ENCODE measurements at regions not wholly inside any gene's neighbourhood (a gene's known extent, or its start where the extent isn't known, plus 50 kb on each side); places are given as distances from the start of the nearest gene placed in this dataset.

- no peak for DNase-seq
These were observed 523.2 kb downstream of the TNS1 start for GRCh38 chr2:217479566-217479965.

- no peak for DNase-seq
These were observed 523.9 kb downstream of the TNS1 start for GRCh38 chr2:217478831-217479455.

- DNase-seq = no peak
These were observed 525.2 kb downstream of the TNS1 start for GRCh38 chr2:217477583-217477982.

DNA sequence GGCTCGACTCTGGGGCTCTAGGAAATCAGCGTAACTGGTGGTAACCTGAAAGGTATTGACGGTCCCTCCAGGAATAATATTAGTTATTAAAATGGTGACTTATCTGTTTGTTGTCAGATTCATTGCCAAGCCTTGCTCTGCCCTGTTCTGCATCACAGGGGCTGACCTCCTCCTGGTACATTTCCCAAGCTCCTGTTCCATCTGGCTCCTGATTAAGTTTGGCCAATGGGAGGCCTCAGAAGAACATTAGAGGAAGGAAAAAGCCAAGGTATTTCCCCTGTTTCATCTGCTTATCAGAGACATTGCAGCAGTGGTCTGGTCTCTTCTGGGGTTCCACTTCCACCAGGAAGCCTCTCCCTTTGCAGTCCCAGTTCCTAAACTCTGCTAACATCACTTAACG lies 527.0 kb downstream of the TNS1 start:
- DNase-seq = no peak

- DNase-seq = no peak
These were observed 527.7 kb downstream of the TNS1 start for GRCh38 chr2:217475101-217475500.

DNA sequence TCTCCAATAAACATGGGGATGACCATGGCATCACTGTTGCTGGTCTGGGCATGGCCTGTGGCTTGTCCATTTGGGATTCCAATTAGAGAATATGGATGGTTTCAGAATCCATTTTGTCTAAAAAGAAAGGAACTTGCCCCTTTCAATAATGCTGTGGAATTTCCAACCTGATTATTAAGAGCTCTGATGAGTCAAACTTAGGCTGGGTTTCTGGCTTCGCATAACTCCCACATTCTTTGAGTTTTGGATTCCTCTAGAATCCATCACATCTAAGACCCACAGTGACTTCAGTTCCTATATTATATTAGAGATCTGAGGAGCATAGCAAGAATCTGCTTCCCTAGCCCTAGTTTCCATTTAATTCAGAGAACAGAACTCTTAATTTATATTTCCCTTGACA lies 531.5 kb downstream of the TNS1 start:
- DNase-seq = no peak

- DNase-seq = no peak
These were observed 533.5 kb downstream of the TNS1 start for GRCh38 chr2:217469203-217469810.

DNA sequence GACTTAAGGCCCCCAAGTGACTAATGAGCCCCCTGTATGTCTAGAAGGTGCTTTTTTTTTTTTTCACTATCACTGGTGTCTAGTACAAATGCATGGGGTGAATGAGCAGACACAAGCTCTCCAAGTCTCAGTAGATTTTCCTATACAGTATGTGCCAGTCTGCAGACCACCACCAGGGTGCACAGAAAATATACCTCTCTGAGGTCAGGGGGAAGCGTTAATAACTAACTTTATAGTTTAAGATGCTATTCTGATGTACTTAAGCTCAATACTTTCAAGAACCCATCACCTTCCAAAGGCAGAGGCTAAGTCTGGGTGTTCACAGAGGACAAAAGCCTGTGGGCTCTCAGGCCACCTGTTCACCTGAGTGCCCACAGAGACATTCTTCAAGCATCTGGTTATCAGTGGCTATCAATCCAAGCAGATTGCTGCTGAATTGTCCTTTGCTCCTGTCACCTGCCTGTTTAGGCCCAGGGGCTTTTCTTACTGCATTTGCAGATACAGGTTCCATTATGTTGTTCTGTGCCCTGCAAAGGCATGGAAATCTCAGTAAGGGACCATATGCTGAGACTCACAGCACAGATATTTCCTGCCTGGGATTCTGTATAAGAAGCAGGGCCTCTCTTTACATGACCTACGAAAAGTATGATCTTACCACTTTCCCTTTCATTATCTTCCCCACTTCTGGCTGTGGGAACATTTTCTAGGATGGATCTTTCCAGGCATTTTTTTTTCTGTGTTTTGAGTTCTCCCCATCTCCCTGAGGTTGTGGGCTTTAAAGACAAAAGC lies 534.6 kb downstream of the TNS1 start:
- DNase-seq = no peak

- no peak for DNase-seq
These were observed 535.5 kb downstream of the TNS1 start for GRCh38 chr2:217467331-217467730.

DNA sequence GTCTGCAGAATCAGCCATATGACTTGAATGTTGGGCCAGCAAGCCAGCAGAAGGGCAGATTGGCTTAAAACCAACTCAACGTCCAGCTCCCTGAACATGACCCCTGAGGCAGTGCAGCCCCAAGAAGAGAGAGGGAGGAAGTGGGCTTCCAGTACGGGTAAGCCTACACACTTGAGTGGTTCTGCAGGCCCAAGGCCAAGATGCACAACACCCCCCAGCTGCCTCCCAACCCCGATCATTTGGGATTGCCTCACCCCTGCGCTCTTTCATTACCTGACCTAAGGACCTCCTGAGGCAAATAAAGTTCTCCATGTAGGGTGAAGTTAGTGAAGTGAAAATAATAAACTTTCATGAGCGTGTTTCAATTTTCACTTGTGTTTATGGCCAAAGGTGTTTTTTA lies 536.0 kb downstream of the TNS1 start:
- no peak for DNase-seq

DNA sequence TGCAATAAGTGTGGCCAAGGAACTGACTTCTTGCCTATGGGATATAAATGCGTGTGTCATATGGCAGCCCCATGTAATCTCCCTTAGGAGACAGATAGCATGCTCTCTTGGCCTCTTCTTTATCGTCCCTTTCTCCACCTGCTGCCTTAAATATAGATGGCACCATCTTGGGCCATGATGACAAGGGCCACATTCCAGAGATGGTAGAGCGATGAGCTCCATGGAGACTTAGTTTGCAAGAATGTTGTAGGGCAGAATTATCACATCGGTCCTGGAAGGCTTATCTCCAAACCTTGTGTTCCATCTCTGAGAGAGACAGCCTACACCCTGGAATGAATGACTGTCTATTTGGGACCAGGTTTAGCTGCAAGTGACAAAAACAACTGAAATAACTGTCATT lies 536.7 kb downstream of the TNS1 start:
- no peak for DNase-seq

- DNase-seq = no peak
These were observed 537.7 kb downstream of the TNS1 start for GRCh38 chr2:217465100-217465499.

DNA sequence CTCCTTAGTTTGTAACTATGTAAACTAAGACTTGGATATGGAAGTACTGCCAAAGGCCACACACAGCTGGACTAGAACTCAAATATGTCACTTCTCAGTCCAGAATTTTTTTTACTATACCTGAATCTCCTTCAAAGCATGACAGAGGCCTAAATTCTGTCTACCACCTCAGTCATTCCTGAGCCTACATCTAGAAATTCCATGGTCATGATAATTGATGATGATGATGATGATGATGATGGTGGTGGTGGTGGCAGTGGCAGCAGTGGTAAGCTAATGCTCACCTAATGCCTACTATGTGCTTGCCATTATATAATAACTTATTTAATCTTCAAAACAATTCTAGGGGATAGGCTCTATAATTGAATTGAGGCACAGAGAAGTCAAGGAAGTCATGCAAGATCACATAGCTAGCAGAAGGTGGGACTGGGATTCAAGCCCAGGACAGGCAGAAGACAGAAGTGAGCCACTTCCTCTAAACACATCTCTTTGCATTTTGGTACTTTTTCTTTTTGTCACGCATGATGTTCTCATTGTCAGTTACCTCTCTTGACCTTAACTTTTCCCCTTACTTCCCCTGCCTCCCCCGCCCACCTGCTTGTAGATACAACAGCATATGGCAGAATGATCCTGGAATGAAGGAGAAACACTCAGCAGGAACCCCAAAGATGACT lies 539.3 kb downstream of the TNS1 start:
- DNase-seq = no peak

GRCh38 chr2:217462121-217462520 lies 540.7 kb downstream of the TNS1 start:
- no peak for DNase-seq

DNA sequence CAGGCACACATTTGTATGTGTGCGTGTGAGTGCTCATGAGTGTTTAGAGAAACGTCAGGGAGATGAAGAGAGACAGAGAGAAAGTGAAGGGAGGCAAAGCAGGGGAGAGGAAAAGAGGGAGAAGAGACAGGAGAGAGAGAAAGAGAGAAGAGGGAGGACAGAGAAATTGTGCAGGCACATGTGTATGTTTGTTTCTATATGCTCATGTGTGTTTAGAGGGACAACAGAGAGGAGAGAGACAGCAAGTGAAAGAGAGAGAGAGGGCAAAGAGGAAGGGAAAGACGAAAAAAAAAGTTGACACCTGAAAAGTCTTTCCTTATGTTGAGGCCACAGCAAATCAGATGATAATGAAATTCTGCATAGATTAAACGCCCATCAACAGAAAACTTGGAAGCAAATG lies 541.1 kb downstream of the TNS1 start:
- no peak for DNase-seq

DNA sequence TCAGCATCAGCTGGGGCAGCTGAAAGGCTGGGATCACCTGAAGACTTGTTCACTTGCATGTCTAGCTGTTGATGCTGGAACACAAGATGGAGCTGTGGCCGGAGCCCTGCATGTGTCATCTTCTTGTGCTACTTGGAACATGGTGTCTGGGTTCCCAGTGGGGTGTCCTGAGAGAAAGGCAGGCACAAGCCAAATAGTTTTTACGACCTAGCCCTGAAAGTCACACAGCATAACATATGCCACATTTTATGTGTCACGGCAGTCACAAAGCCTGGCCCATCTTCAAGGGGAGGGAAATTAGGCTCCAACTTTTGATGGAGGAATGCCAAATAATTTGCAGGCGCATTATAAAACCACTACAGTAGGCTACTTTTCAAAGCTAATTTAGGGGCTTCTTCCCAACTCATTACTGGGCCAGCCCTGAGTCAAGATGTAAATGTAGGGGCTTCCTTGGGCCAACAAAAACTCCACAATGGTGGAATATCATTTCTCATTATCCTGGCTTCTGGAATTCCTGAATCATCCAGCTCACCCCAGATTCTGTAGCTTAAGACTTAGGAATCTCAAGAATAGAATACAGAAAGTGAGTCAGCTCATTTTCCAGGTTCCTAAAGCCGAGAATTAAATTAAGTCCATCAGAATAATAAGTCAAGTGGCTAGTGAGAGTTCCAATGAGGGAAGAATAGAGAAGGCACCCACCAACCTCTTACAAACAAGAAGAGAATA lies 543.0 kb downstream of the TNS1 start:
- no peak for DNase-seq

GRCh38 chr2:217459016-217459415 lies 543.8 kb downstream of the TNS1 start:
- DNase-seq = no peak

GRCh38 chr2:217456016-217456415 lies 546.8 kb downstream of the TNS1 start:
- DNase-seq = no peak

DNA sequence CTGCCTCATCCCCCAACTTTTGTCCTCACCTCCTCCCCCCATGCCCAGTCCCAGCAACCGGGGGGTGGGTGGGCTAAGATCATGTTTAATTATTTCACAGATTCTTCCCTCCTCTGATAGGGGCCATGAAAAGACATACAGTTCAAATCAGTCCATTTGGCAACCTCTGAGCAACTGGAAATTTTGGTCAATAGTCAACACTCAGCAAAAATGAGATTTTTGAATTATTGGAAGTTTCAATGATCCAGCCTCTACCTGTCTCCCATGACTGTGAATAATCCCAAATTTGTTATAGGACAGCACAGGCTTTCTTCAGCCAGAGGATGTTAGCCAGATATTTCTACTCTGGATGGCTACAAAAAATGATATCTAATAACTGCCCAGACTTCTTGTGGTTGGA lies 549.9 kb downstream of the TNS1 start:
- DNase-seq = no peak

DNA sequence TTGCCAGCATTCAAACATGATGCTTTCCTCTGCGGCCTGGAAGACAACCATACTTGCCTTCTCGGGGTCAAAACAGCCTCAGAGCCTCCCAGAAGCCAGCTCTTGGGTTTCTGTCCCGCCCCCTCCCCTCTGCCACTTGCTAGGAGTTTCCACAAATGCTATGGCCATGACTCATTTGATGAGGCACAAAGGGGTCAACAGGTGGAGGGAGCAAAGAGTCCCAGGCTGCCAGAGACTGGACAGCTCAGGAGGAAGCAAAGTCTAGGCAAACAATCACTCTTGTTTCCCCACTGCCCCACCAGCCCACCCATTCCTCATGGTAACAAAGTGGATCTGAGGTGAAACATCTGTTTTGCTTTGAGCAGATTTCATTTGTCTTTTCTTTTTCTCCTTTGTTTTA lies 551.1 kb downstream of the TNS1 start:
- no peak for DNase-seq

DNA sequence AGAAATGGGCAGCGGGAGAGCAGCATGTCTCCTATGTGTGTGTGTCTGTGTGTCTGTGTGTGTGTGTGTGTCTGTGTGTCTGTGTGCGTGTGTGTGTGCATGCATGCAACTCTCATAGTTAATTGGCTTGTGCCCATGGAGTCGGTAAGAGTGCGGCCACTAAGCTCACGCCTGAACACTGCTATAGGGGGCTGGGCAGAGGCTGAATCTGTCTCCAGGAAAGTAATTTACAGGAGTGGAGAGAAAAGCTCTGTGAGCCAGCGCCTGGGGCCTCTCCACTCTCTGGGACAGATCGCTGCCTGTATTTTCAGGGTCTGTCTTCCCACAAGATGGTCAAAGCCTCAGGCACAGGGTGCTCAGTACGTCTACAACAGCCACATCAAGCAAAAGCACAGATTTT lies 553.4 kb downstream of the TNS1 start:
- no peak for DNase-seq

DNA sequence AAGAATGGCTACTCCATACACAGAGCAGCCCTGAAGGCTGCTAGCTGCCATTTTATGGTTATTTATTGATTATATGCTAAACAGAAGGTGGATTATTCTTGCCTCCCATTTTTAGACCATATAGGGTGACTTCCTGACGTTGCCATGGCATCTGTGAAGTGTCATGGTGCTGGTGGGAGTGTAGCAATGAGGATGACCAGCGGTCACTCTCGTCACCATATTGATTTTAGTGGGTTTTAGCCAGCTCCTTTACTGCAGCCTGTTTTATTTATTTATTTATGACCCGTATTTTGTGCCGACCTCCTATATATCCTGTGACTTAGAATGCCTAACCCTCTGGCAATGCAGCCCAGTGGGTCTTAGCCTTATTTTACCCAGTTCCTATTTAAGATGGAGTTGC lies 553.9 kb downstream of the TNS1 start:
- DNase-seq = no peak
